Raji (cell line): ENCODE measurements at regions not wholly inside any gene's neighbourhood (a gene's known extent, or its start where the extent isn't known, plus 50 kb on each side); places are given as distances from the start of the nearest gene placed in this dataset.

ENCODE experiments used
- POLR2A ChIP-seq: IDR thresholded peaks from 2 replicates; pipeline ENCODE4 v1.6.1; 2011; ENCODE audit warnings: low read depth, low read length, control low read depth; ENCODE audit not compliant: insufficient read depth

DNA sequence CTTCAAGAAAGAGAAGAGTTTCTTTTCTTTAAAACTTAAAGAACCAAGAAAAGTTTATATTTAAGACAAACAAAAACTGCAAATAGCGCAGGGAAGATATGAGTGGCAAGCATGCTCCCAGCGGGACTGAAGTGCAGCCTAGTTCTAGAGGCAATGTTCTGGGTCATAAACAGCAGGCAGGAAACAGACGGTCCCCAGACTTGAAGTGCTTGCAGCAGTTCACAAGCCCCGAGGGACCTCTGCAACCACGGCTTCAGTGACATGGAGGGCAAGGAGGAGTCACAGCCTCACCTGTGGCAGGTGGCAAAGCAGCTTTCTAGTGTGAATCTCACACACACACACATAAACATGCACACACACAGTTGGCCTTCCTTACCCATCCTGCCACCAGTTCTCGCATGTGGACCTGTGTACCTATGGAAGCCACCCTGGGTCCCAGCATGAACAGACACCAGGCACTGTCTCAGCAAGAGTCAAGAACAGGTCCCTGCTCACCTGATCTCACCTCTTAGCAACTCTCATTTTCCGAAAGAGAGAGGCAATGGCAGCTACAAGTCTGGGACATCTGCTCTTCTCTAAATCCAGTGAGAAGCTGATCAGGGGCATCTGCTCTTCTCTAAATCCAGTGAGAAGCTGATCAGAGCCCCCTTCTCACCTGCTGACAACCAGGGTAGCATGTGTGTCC is 162.0 kb downstream of the EFNB2 start:
- TF ChIP-seq POLR2A = no peak

DNA sequence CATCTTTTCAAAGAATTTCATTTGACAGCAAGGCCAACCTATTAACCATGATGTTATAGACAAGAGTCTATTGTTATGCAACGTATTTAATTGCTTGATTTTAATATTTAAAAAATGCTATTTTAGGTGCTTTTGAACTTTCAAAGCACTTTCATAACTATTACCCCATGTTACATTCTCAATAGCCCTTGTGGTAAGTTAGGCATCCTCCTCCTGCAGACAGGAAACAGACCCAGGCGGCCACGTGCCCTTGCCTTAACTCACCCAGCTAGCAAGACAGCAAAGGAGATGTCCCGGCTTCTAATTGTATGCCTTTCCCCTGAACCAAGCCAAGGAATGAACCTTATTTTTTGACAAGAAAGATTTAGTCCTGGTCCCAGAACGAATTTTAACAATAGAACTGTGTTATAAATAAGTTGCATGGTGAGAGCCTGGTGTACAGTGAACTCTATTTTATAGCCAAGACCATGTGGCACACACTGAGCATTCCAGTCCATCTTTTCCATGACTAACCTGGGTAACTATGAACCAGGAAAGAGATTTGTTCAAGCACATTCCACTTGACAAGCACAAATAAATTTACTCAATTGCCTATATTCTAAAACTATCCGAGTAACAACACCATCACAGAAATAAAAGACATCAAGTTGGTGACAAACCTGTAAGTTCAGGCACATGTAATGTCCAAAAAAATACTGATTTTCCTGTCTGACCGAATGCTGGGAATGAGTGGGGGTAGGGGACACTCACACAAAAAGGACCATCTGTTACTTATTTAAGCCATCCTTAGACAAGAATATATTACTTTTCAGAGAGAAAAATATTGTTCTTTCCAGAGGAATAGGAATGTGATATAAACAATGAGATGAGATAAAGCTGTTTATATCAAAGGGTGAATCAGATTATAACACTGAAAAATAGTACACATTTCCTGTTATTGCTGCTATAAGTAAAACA is 163.0 kb downstream of the EFNB2 start:
- TF ChIP-seq POLR2A = no peak

DNA sequence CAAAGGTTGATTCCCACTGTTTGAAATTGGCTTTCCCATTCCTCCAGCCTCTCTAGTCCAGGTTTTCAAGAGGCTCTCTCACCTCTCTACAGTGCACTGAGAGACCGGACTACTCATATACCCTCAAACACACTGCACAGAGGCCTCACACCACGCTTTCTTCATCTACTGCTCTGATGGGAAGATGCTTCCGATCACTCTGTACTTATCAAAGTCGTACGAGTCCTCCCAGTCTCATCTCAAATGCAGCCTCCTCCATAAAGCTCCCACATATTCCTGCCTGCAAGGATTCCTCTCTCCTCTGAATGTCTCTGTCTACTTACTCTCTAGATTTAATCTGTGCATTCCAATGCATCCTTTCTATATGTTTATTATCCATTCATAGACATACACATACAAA is 164.4 kb downstream of the EFNB2 start:
- TF ChIP-seq POLR2A = no peak

DNA sequence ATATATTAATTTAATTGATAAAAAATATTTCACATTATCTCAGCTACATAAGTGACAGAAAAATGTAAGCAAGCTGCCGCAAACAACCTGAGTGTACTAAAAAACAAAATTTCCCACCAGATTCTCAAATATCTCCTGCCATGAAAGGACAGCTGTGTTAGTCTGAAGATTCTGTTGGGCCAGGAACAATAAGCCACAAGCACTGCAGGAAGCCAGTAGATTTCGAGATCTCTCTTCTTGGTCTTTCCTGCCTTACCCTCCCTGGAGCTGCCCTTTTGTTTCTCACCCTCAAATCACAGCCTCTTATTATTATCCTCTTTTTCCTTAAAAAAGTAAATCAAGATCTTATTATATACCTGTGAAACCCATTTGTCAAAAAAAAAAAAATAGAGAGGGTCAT is 165.6 kb downstream of the EFNB2 start:
- no peak for TF ChIP-seq POLR2A

DNA sequence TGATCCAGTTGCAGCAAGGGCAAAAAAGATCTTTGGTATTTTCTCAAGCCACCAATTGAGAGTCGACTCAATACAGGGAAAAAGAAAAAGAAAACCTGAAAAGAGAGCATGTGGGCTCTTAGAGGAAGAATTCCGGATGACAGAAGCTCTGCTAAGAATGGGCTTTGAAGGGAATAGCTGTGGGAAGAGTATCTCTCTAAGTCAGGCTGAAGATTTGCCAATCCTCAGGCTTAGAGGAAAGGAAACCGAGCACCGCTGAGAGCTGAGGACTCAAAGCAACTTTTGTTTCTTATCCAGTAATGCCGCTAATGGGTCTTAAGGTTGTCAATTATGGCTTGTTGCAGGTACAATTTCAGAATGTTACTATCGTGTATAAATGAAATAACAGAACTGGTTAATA is 166.4 kb downstream of the EFNB2 start:
- TF ChIP-seq POLR2A = no peak

DNA sequence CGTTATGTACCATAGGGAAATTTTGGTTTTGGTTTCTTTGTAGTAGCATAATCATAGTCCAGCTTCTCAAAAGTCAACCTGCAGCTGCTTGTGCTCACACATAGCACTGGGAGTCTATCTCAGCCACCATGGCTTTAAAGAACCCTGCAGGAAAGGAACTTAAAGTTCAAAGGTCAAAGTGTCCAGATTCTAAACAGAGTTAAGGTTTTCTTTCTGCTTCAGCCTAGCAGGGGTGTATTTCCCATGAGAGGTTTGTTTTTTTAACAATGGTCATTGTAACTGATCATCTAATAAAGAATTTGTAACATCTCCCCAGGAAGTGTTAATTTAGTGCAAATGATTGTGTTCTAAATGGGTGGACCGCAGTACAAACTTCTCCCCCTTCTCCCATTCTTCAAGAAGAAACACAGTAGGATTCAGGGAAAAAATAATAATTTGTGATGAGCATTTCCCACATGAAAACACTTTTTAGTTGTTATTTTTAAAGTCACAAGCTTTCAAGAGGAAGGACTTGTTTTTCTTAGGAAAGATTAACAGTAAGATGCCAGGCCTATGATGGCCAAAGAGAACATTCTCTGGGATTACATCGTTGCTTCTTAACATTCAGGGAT is 168.0 kb downstream of the EFNB2 start:
- TF ChIP-seq POLR2A = no peak

DNA sequence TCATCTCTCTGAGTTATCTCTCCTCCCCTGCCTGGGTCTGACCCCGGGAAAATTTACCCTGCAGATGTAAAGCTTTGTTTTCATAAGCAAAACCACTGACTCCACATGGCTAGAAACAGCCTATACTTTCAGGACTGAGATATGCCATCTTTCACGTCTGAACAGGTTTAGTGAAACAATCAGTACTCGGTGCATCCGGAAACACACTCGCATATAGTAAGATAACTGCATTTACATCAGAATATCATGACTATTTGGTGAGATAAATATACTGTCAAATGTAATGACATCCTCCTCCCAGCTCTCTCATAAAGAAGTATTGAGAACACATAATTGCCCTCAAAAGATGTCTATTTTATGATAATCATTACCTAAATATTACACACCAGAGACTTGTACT is 172.8 kb downstream of the EFNB2 start:
- TF ChIP-seq POLR2A = no peak

DNA sequence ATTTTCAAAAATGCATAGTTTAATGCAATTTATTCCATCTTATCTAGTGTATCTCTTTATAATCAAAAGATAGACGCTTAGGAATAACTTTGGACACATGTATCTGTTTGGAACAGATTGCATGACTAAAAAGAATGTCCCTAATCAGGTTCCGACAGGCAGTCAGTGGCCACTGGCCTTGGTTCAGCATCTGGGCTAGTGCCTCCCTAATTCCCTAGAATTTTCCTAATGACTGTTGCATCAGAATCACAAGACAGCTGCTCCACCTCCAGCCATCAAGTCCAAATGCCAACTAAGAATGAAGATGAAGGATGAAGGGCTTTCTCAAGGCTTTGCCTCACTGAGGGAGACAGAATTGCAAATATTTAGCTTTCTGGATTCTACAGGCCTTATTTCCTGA is 173.8 kb downstream of the EFNB2 start:
- no peak for TF ChIP-seq POLR2A

DNA sequence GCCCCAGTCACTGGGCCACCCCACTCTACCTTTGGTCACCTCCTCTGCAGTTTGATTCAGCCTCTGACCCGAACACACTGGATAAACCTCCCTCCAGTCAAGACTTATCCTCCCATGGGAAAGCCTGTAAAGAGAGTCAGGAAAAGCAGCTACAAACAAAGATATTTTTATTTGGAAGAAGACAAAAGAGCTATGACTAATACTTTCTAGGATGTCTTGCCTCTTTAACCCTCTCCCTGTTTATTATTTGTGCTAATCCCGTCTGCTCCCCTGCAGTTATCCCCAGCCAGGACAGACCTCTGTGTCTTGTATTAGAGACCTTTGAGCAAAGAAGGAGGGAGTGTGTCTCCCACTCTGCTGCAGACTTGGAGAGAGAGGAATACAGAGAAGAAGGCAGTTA is 178.3 kb downstream of the EFNB2 start:
- no peak for TF ChIP-seq POLR2A

DNA sequence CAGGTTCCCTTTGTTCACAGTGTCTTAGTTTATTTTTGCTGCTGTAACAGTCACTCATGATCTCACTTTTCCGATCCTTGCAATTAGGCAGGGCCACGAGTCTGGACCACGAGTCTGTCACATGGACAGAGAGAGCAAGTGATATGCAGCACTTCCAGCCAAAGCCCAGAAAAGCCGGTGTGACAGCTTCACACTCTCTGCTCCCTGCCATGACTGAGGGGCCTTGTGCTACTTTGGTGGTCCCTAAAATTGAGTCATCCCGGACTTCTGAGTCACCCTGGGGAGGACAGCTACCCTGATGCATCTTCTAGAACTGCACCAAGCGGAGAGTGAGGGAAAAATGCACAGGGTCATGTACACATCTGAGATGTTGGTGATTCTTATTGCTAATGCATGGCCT is 179.6 kb downstream of the EFNB2 start:
- TF ChIP-seq POLR2A = no peak

DNA sequence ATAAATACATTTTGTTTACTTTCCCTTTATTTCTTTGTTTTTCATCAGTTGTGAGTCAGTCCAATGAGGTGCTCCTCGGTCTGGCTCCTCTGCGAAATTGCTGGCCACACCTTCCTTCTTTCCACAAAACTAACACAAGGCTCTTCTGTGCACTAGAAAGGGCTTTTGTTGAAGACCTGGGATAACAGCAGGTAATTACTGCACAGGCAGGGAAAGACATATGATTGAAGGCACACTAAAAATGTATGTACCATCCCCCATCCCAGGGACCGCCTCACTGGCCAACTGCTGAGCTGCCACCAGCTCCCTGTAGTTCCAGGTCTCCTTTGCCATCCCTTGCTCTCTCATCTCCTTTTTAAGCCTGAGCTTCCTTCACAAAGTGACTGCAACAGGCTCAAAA is 180.5 kb downstream of the EFNB2 start:
- no peak for TF ChIP-seq POLR2A

DNA sequence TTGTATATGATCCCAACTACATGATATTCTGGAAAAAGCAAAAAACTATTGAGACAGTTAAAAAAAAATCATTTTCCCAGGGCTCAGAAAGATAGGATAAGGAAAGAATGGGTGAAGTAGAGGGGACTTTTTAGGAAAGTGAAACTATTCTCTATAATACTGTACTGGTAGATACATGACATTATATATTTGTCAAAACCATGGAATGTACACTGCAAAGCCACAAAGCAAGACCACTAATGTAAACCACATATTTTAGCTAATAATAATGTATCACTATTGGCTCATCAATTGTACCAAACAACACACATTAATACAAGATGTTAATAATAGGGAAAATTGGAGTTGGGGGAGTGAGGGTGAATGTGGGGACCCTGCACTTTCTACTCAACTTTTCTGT is 182.6 kb downstream of the EFNB2 start:
- TF ChIP-seq POLR2A = no peak

DNA sequence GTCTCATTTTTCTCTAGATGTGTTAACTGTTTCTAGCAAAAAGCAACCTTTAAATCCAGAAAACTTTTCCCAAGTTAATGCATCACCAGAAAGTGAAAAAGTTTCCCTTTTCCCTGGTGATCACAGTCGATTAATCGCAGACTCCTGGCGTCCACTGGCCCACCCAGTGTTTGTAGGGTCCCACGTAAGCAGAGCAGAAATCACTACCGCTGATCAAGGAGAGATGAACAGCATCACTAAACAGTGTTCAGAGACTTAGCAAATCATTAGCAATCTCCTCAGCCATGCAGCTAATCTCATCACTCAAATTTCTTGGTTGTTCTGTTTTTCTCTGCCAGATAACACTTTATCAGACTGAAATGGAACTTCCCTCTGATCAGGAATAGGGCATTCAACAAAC is 184.2 kb downstream of the EFNB2 start:
- TF ChIP-seq POLR2A = no peak

DNA sequence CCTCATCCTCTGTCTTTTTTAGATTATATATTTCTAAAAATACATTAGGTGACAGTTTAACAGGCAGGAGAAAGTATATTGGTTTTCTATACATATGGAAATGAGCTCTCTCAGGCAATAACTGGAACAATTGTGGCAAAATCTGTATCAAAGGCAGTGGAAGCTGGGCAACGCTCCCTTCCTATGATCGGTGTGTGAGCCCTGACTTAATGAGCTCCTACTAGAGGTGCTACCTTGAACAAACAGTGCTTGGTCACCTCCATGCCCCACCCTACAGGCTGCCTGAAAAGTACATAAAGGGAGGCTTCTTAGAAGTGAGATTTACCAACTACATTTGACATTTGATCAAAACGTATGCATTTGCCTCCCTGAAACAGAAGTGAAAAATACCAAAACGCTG is 185.3 kb downstream of the EFNB2 start:
- no peak for TF ChIP-seq POLR2A

DNA sequence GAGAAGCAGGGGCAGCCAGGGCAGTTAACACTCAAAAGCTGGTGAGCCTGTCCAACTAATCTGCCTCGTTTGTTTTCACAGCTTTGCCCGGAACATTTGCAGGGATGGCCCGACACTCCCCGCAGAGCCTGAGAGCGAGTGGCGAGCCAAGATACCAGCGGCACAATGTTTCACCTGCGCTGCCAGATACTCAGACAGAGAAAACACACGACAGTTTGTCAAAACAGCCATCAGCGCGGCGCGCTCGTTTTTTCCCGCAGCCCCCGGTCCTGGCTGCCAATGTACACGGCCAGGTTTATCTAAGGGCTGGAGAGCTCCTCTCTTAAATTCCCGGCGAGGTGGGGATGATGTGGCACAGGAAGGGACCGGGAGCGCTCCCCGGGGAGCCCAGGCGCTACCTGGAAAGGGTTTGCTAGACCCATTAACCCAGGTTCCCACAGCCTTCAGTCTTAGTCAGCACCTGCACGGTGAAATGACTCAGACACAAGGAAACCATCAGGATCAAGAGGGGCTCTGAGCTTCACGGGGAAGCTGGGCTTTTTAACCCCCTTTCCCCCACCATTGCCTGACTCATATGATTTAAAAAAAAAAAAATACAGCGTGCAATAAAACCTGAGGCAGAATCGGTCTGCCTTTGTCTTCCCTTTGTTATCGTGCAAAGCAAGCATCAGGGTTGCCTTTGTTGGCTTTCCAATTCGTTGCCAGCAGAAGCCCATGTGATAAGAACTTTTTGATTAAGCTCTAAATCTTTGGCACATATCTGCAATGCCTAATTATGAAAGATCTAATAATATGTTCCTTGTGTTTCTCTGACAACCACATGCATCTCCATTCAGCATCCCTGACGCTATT is 186.2 kb downstream of the EFNB2 start:
- TF ChIP-seq POLR2A = no peak

DNA sequence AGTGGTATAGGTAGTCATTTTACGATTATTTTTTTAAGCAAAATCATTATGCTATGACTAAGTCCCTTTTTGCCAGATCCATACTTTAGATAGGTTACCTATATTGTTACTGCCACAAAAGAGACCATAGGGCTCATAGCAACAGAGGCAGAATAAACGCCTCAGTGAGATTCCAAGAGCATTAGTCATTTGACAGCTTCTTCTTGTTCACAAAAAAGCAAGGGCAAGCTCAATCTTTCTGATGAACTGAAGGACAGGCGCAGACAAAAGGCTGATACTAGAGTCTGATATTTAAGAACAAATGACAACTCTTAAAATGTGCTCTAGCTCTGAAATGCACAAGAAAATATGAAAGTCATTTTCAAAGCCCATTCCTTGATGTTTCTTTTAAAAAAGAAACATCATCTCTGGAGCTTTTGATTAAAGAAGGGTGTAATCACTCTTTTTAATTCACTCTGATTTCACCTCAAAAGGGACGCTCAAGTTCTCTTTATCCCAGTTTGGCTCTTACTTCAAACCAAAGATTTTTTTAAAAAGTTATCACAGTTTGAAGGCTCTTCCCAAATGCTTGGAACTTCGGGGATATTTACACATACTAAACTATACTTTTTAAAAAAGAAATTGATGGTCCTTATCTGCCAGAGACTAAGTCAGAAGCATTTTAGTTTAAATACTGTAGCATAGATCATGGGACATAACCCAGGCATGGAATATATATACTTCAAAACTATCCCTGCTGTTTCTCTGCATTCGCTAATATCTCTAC is 187.2 kb downstream of the EFNB2 start:
- no peak for TF ChIP-seq POLR2A
